AG04450 (cell line): ENCODE measurements at regions not wholly inside any gene's neighbourhood (a gene's known extent, or its start where the extent isn't known, plus 50 kb on each side); places are given as distances from the start of the nearest gene placed in this dataset.

Source experiments
- CTCF ChIA-PET: fragments of 300-600, 350-600 bp; formaldehyde crosslinking; extraction: SDS; loops from one replicate; lab custom pipeline; 2022; ENCODE audit warnings: antibody characterized with exemption, inconsistent platforms; lab: Charles Lee
- POLR2A ChIA-PET: fragments of 350-600 bp; formaldehyde crosslinking; extraction: SDS; loops from one replicate; lab custom pipeline; 2021; ENCODE audit warnings: antibody characterized with exemption, inconsistent platforms; lab: Yijun Ruan, JAX
- DNase-seq: peaks from one replicate; pipeline ENCODE4 v3.0.0-alpha.2; 2011; ENCODE audit warnings: low read depth, low spot score
- H3K27ac ChIP-seq: one replicate; pipeline ENCODE4 v1.5.1; 2012; ENCODE audit warnings: low read depth, low read length, control low read depth
- H3K27me3 ChIP-seq: one replicate; pipeline ENCODE4 v1.6.0; 2012; ENCODE audit warnings: low read length; ENCODE audit not compliant: control insufficient read depth, insufficient read depth
- H3K4me3 ChIP-seq: 2 replicates; pipeline ENCODE4 v1.5.1; 2011; ENCODE audit warnings: mild to moderate bottlenecking, low read depth, low read length, control low read depth
- H3K9me3 ChIP-seq: 2 replicates; pipeline ENCODE4 v1.5.1; 2012; ENCODE audit warnings: low read length; ENCODE audit not compliant: control insufficient read depth, insufficient read depth
- TF ChIP-seq, protein P1 (sequence below): IDR thresholded peaks from 2 replicates; pipeline ENCODE4 v1.5.1; 2011; ENCODE audit warnings: low read depth, low read length, control low read depth, inconsistent platforms

GRCh38 chr9:82073551-82074543, 85.3 kb downstream of the SPATA31D1 start:
- H3K27ac ChIP-seq, result no peak overlapping the region
- TF ChIP-seq, protein P1, sequence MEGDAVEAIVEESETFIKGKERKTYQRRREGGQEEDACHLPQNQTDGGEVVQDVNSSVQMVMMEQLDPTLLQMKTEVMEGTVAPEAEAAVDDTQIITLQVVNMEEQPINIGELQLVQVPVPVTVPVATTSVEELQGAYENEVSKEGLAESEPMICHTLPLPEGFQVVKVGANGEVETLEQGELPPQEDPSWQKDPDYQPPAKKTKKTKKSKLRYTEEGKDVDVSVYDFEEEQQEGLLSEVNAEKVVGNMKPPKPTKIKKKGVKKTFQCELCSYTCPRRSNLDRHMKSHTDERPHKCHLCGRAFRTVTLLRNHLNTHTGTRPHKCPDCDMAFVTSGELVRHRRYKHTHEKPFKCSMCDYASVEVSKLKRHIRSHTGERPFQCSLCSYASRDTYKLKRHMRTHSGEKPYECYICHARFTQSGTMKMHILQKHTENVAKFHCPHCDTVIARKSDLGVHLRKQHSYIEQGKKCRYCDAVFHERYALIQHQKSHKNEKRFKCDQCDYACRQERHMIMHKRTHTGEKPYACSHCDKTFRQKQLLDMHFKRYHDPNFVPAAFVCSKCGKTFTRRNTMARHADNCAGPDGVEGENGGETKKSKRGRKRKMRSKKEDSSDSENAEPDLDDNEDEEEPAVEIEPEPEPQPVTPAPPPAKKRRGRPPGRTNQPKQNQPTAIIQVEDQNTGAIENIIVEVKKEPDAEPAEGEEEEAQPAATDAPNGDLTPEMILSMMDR, result no peak
- no peak overlapping the region for H3K4me3 ChIP-seq
- no peaks in the 10 kb centered on the region for H3K27me3 ChIP-seq
- ChIA-PET CTCF (no interaction called here), POLR2A (no interaction called here)
- no peaks in the 10 kb centered on the region for H3K9me3 ChIP-seq
- no peak for DNase-seq

GRCh38 chr9:82080265-82080664, 91.7 kb downstream of the SPATA31D1 start:
- no peak for DNase-seq
- ChIA-PET CTCF (no interaction called here), POLR2A (no interaction called here)
- Histone ChIP-seq H3K27ac (no peak overlapping the region), H3K27me3 (no peaks in the 10 kb centered on the region), H3K4me3 (no peak overlapping the region), H3K9me3 (no peaks in the 10 kb centered on the region)
- TF ChIP-seq, protein P1, result no peak

DNA sequence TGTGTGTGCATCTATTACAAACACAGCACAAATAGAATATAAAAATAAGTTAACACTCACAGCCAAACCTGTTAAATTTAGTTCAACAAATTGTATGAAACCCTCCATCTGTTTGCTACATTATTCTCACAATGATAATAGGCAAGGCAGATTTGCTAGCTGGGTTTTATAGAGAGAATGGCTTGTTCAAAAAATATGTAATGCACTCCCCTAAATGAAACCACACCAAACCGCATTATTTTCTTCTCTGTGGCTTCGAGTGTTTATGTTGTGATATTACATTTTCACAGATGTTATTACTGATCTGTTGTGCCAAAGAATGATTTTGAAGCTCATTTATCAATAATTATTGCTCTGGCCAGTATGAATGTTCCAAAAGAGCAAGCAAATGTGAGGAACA, 92.9 kb downstream of the SPATA31D1 start:
- CTCF ChIA-PET, result no interaction called here
- Histone ChIP-seq H3K4me3 (no peak overlapping the region), H3K9me3 (no peaks in the 10 kb centered on the region), H3K27me3 (no peaks in the 10 kb centered on the region), H3K27ac (no peak overlapping the region)
- DNase-seq, result no peak
- TF ChIP-seq, protein P1, result no peak
- POLR2A ChIA-PET, result no interaction called here

DNA sequence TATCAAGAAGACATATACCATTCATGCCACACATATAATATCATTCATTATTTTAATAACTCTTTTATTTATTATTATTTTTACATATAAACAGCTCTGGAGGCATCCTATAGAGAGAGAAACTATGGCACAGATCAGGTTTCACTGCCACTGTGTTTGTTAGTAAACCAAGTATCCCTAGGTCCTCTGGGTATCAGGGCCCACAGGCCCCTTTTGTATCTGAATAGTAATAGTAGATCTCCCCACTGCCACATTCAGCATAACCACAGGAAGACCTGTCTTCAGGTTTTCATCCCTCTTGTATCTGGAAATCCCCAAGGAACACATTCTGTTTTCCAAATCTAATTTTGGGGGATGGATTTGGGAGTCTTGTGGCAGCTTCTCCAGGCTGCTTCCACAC, 94.0 kb downstream of the SPATA31D1 start:
- H3K27ac ChIP-seq, result no peak overlapping the region
- CTCF ChIA-PET, result no interaction called here
- POLR2A ChIA-PET, result no interaction called here
- TF ChIP-seq, protein P1, result no peak
- no peaks in the 10 kb centered on the region for H3K9me3 ChIP-seq
- H3K27me3 ChIP-seq, result no peaks in the 10 kb centered on the region
- DNase-seq, result no peak
- no peak overlapping the region for H3K4me3 ChIP-seq

- TF ChIP-seq, protein P1, result no peak
- Histone ChIP-seq H3K27me3 (no peaks in the 10 kb centered on the region), H3K27ac (no peak overlapping the region), H3K4me3 (no peak overlapping the region), H3K9me3 (peaks cover 2% of the 10 kb centered on the region; the same call in 1 of the 2 replicates)
- ChIA-PET POLR2A (no interaction called here), CTCF (no interaction called here)
- DNase-seq, result no peak
Observed at GRCh38 chr9:82088591-82088990, 100.0 kb downstream of the SPATA31D1 start.
